ENCODE measurements at regions not wholly inside any gene's neighbourhood (a gene's known extent, or its start where the extent isn't known, plus 50 kb on each side); places are given as distances from the start of the nearest gene placed in this dataset.

GRCh38 chr3:124091716-124092115 lies 99.8 kb upstream of the ROPN1 start:
- no peak for DNase-seq (ENCODE audit: low read depth in 2 of 2)

- no peak for DNase-seq (ENCODE audit: low read depth in 2 of 2)
Observed at GRCh38 chr3:124092811-124093210, 100.9 kb upstream of the ROPN1 start.

GRCh38 chr3:124094496-124094895 lies 102.6 kb upstream of the ROPN1 start:
- no peak for DNase-seq (ENCODE audit: low read depth in 2 of 2)

- DNase-seq (ENCODE audit: low read depth in 2 of 2): no peak
Observed at GRCh38 chr3:124097362-124098131, 105.6 kb upstream of the ROPN1 start.

GRCh38 chr3:124101643-124102042 lies 109.7 kb upstream of the ROPN1 start:
- no peak for DNase-seq (ENCODE audit: low read depth in 2 of 2)

GRCh38 chr3:124107104-124107890 lies 115.4 kb upstream of the ROPN1 start:
- DNase-seq (ENCODE audit: low read depth in 2 of 2): no peak

GRCh38 chr3:124108446-124108845 lies 116.5 kb upstream of the ROPN1 start:
- DNase-seq (ENCODE audit: low read depth in 2 of 2): no peak

- no peak for DNase-seq (ENCODE audit: low read depth in 2 of 2)
Observed at GRCh38 chr3:124113485-124113884, 121.6 kb upstream of the ROPN1 start.

- no peak for DNase-seq (ENCODE audit: low read depth in 2 of 2)
Observed at GRCh38 chr3:124115279-124115678, 123.4 kb upstream of the ROPN1 start.

GRCh38 chr3:124115956-124116355 lies 124.0 kb upstream of the ROPN1 start:
- DNase-seq (ENCODE audit: low read depth in 2 of 2): no peak

GRCh38 chr3:124116906-124117305 lies 125.0 kb upstream of the ROPN1 start:
- no peak for DNase-seq (ENCODE audit: low read depth in 2 of 2)

GRCh38 chr3:124117486-124117885 lies 125.6 kb upstream of the ROPN1 start:
- DNase-seq (ENCODE audit: low read depth in 2 of 2): no peak

GRCh38 chr3:124118397-124118796 lies 126.5 kb upstream of the ROPN1 start:
- no peak for DNase-seq (ENCODE audit: low read depth in 2 of 2)

GRCh38 chr3:124119056-124119716 lies 127.3 kb upstream of the ROPN1 start:
- no peak for DNase-seq (ENCODE audit: low read depth in 2 of 2)

GRCh38 chr3:124121379-124122312 lies 129.7 kb upstream of the ROPN1 start:
- DNase-seq (ENCODE audit: low read depth in 2 of 2): no peak

GRCh38 chr3:124125315-124125714 lies 133.4 kb upstream of the ROPN1 start:
- no peak for DNase-seq (ENCODE audit: low read depth in 2 of 2)

- no peak for DNase-seq (ENCODE audit: low read depth in 2 of 2)
Observed at GRCh38 chr3:124126436-124127023, 134.6 kb upstream of the ROPN1 start.

- no peak for DNase-seq (ENCODE audit: low read depth in 2 of 2)
Observed at GRCh38 chr3:124131158-124131557, 139.2 kb upstream of the ROPN1 start.

- no peak for DNase-seq (ENCODE audit: low read depth in 2 of 2)
Observed at GRCh38 chr3:124131580-124131979, 139.7 kb upstream of the ROPN1 start.

GRCh38 chr3:124132813-124133212 lies 140.9 kb upstream of the ROPN1 start:
- DNase-seq (ENCODE audit: low read depth in 2 of 2): no peak

- DNase-seq (ENCODE audit: low read depth in 2 of 2): no peak
Observed at GRCh38 chr3:124133366-124133940, 141.5 kb upstream of the ROPN1 start.

All from stimulated activated CD8-positive, alpha-beta memory T cell treated with anti-CD3 and anti-CD28 coated beads, Interleukin-15, amount 100 ng/mL, for 4 hours (primary cell).